ENCODE measurements at regions not wholly inside any gene's neighbourhood (a gene's known extent, or its start where the extent isn't known, plus 50 kb on each side); places are given as distances from the start of the nearest gene placed in this dataset.

GRCh38 chr13:34127523-34127922 lies 309.6 kb downstream of the RFC3 start:
- ATAC-seq: no peak

DNA sequence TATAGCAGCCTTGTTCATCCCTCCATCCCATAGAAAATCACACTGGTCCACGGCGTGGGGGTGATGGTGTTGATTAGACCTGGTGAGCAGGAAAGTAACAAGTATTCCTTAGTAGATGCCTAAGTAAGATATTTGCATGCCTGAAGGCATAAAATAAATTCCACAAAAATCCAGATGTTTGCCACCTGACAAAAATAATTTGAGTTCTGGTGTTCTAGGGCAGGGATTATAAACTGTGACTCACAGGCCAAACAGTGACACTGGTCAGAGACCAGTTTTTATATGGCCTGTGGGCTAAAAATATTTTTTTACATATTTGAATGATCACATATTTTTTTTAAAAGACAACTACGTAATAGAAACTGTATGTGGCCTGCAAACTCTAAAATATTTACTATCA lies 310.7 kb downstream of the RFC3 start:
- ATAC-seq: no peak

GRCh38 chr13:34129436-34129835 lies 311.5 kb downstream of the RFC3 start:
- no peak for ATAC-seq

DNA sequence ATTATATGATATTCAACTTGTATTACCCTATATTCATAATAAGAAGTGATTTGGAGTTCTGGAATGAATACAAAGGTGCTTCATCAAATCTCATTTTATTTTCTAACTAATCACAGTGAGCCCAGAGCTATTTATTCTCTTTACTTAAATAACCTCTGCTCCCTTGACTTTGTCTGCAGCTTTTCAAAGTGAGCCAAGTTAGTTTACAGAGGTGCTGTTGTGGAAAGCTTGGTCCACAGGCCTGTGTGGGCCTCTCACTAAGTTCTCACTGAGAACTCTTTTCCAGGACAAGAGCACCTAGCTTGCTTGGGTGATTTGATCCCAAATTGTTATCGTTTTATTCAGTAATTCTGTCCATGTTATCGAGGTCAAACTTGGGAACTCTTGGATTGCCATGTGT lies 319.3 kb downstream of the RFC3 start:
- ATAC-seq: no peak

- no peak for ATAC-seq
Measured at GRCh38 chr13:34139660-34140227, 321.8 kb downstream of the RFC3 start.

DNA sequence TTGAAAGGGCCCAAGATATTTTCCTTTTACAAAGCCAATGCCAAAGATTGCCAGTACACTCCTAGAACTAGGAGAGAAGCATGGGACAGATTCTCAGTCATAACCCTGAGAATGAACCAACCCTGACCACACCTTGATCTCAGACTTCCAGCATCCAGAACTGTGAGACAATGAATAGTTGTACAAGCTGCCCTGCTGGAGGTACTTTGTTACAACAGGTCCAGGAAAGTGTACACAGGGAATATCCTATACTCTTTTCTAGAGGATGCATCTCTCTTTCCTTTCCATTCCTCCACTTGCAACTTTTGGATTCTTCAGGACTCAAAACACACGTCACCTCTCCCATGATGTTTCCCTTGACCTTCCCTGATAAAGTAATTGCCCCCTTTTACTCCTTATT lies 325.7 kb downstream of the RFC3 start:
- no peak for ATAC-seq

DNA sequence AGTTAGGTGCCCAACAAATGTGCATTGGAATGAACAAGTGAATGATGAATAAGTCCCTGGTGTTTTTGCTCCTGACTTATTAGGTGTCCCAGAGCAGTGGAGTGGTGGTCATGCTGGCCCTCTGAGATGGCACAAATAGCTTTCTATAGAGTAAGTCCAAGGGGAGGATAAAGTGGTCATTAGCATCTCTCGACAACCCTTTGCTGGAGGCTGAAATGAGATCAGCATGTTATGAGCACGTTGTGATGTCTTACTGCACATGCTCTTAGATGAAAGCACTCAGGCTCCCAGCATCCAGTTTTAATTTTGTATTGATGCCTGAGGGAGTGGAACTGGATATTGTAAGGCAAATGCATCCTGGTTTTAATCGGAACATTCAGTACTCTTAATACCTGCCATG lies 326.2 kb downstream of the RFC3 start:
- ATAC-seq: no peak

- no peak for ATAC-seq
Measured at GRCh38 chr13:34145061-34145460, 327.1 kb downstream of the RFC3 start.

DNA sequence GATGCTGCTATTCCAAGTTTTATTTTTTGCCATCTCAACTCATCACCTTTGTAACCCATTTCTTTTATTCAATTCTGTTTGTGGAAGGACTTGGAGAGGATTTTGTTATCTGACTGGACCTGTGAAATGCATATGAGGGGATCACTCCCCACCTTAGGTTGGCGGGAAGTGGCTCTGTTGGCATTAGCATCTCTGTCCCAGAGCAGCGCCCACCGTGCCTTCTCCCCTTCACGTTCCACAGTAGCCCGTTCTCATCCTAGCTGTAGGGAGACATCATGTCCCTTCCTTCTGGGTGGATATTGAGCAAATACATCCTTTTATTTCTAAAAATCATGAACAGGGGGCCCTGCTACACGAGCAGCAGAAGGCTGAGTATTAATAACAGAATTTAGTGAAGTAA lies 330.4 kb downstream of the RFC3 start:
- ATAC-seq: no peak

DNA sequence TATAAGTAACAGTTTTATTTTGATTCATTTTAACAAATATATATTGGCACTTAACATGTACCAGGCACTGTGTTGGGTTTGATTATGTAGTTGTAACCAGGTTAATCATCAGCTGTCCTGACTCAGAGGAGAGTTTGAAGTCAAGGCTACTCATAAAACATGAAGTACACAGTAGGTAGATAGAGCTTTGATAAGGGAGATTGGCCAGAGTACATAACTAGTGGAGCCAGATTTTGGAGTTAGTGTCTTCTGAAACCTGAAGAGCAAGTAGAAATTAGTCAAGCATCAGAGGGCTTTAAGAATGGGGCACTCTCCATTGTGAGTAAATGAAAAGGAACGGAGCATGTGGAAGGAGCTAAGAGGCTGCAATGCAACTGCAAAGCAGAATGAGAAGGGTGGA lies 333.9 kb downstream of the RFC3 start:
- peak; percentile 42 for ATAC-seq

- ATAC-seq: no peak
Measured at GRCh38 chr13:34152409-34152808, 334.5 kb downstream of the RFC3 start.

GRCh38 chr13:34152996-34153395 lies 335.0 kb downstream of the RFC3 start:
- ATAC-seq: no peak

DNA sequence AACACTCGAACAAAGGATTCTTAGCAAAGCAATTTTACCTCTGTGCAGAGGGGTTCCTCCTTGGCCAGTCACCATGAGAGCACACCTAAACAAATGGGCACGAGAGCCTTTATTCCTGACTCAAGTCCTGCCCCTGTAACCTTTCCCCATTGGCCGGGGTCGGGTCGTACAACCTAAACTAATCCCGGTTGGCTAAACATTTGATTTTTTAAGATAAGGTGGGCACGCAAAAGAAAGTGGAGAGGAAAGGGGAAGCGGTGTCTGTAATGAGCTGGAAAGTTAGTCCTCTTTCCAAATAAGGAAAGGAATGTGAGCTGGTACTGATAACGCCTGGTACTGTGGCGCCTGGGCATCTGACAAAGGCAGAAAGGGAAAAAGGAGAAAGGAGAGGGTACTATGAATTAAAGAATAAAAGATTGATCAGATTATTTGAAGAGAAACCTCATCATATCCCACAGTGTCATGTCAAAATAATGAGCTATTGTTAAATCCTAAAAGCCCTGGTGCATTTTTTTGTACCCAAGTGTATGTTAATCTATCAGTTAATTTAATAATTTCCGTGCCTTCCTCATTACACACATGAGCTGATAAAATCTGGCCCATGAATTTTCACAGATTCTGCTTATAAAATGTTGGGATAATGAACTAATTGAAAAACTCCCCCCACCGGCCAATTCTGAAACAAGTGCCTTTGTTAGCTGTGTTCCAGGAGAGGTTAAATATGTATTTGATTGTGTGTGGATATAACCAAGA lies 335.7 kb downstream of the RFC3 start:
- ATAC-seq: no peak

GRCh38 chr13:34155931-34156607 lies 338.1 kb downstream of the RFC3 start:
- peak; percentile 70 for ATAC-seq

- peak; percentile 100 for ATAC-seq
Measured at GRCh38 chr13:34156841-34157365, 339.0 kb downstream of the RFC3 start.

GRCh38 chr13:34159946-34160345 lies 342.0 kb downstream of the RFC3 start:
- no peak for ATAC-seq

DNA sequence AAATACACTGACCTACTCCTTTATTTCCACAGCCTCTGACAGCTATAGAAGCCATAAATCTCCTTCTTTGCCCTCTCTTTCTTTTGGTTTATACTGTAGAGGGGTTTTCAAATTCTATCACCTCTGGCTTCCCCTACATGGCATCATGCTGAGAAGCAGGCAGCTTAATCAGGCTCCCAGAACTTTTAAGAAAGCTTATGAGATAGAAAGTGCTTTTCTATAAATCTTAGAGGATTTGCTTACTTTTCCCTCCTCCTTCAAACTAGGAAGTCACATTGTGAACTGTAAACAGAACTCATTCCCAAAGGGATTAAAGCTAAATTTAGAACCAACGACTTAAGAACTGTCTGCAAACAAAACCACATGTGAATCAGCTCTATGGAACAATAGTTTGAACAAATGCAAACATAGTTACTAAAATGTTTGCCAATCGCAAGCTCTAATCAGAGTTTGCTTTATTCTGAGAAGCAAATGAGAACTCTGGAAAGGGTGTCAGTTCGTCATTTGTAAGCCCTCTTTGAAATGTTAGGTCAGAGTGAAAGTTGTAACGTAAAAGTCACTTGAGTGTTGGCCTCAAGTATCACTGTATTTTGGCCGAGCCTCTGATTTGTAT lies 344.1 kb downstream of the RFC3 start:
- no peak for ATAC-seq

- ATAC-seq: no peak
Measured at GRCh38 chr13:34162544-34162933, 344.6 kb downstream of the RFC3 start.

- no peak for ATAC-seq
Measured at GRCh38 chr13:34164582-34164981, 346.6 kb downstream of the RFC3 start.

DNA sequence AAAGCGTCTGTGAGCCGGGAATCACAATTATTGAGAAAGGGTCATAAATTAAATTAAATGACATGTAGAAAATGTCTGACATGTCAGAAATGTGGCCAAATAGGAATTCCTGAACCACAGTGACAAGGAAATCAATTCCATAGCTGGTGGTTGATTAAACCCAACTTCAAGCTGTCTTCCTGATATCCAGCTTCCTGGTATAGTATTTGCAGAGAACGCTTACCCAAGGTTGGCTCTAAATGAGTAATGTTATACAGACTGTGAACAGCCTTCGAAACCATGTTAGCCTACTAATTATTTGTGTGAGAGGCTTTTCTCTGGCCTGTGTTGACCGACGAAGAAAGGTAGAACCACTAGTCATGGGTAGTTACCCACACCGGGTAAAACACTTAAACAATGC lies 347.2 kb downstream of the RFC3 start:
- ATAC-seq: no peak

- no peak for ATAC-seq
Measured at GRCh38 chr13:34166406-34166805, 348.5 kb downstream of the RFC3 start.

GRCh38 chr13:34167347-34167746 lies 349.4 kb downstream of the RFC3 start:
- no peak for ATAC-seq

DNA sequence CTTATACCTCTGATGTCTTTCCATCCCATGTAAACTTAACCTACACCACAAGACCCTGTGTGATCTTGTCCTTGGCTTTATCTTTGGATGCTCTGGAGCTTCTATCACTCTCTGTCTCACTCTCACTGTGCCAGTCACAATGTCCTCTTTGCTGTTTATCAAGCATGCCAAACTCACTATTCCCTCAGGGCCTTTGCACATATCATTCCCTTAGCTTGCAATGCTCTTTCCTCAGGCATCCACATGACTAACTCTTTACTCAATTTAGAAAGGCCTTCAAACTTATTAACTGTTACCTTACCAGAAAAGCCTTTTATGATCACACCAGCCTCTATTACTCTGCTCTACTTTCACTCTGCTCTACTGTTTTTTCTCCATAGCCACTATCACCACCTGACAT lies 354.1 kb downstream of the RFC3 start:
- ATAC-seq: no peak
